Panc1 (cell line): ENCODE measurements at regions not wholly inside any gene's neighbourhood (a gene's known extent, or its start where the extent isn't known, plus 50 kb on each side); places are given as distances from the start of the nearest gene placed in this dataset.

ENCODE experiments used
- ATAC-seq: fragments of 200-7000 bp; cut with Tn5 transposase; 2 replicates; pipeline ENCODE4 v1.9.1; 2020; ENCODE audit warnings: mild to moderate bottlenecking, moderate library complexity
- BruUV-seq: library from RNA; stranded (reverse); fragments of 400-500 nt; replicated peaks from 2 replicates; lab custom pipeline; 2021; lab: Mats Ljungman, UMichigan
- CTCF ChIA-PET: fragments of 300-600 bp; sonication (Branson Sonifier 250); formaldehyde crosslinking; loops from one replicate; lab custom pipeline; 2022; ENCODE audit warnings: antibody characterized with exemption; lab: Charles Lee
- POLR2A ChIA-PET: fragments of 300-600 bp; sonication (Branson Sonifier 250); formaldehyde crosslinking; loops from one replicate; lab custom pipeline; 2022; ENCODE audit warnings: antibody characterized with exemption; lab: Charles Lee
- DNase-seq: peaks from one replicate; pipeline ENCODE4 v3.0.0-alpha.2; 2010; ENCODE audit warnings: low read depth, low spot score
- H3K27ac ChIP-seq: 2 replicates; pipeline ENCODE4 v1.5.1; 2011; ENCODE audit warnings: mild to moderate bottlenecking, low read length, inconsistent platforms
- H3K27me3 ChIP-seq: fragments of 200-500 bp; sonication (Bioruptor generic); 2 replicates; pipeline ENCODE4 v1.6.0; 2014; ENCODE audit warnings: low read length, inconsistent platforms; ENCODE audit not compliant: control insufficient read depth, insufficient read depth
- H3K36me3 ChIP-seq: fragments of 200-500 bp; sonication (Bioruptor generic); 2 replicates; pipeline ENCODE4 v1.5.1; 2014; ENCODE audit warnings: inconsistent platforms, mild to moderate bottlenecking, low read length, moderate library complexity; ENCODE audit not compliant: control insufficient read depth, insufficient read depth
- H3K4me1 ChIP-seq: 2 replicates; pipeline ENCODE4 v1.5.1; 2011; ENCODE audit warnings: inconsistent platforms, mild to moderate bottlenecking, low read length, moderate library complexity; ENCODE audit not compliant: control insufficient read depth, insufficient read depth
- H3K4me3 ChIP-seq, 2 experiments: 2 replicates each; pipeline ENCODE4 v1.5.1; 2011 to 2012; ENCODE audit warnings: low read depth in 2 of 2, low read length in 2 of 2, mild to moderate bottlenecking in 2 of 2, inconsistent platforms in 1 of 2, moderate library complexity in 1 of 2
- H3K9me3 ChIP-seq: fragments of 200-500 bp; sonication (Bioruptor generic); 2 replicates; pipeline ENCODE4 v1.5.1; 2014; ENCODE audit warnings: low read depth, mild to moderate bottlenecking, inconsistent platforms, low read length, moderate library complexity; ENCODE audit not compliant: control insufficient read depth, insufficient read depth
- CTCF ChIP-seq: fragments of 450-650 bp; IDR thresholded peaks from 2 replicates; pipeline ENCODE4 v1.5.1; 2017; ENCODE audit warnings: mild to moderate bottlenecking
- POLR2AphosphoS5 ChIP-seq: IDR thresholded peaks from 2 replicates; pipeline ENCODE4 v1.6.1; 2012; ENCODE audit warnings: mild to moderate bottlenecking, low read depth, low read length, moderate library complexity
- SIN3A ChIP-seq: IDR thresholded peaks from 2 replicates; pipeline ENCODE4 v1.6.1; 2012; ENCODE audit warnings: low read depth, mild to moderate bottlenecking, low read length, moderate library complexity, borderline replicate concordance; ENCODE audit not compliant: insufficient read depth
- TCF7L2 ChIP-seq: IDR thresholded peaks from 2 replicates; pipeline ENCODE4 v1.6.1; 2011; ENCODE audit warnings: mild to moderate bottlenecking, low read depth, low read length, inconsistent platforms
- in situ Hi-C: cut with HindIII; loops from 2 replicates; pipeline ENCODE4 v1.10.0; 2016; ENCODE audit warnings: low sequenced_read_pairs, low pct_unique_long_range_greater_than_20kb
- intact Hi-C: fragments of 100-400 bp; cut with micrococcal nuclease; formaldehyde crosslinking; loops from one replicate; pipeline ENCODE4 v1.10.0; 2022; ENCODE audit not compliant: unreplicated experiment
- TF ChIP-seq, protein P1 (sequence below), 2 experiments: IDR thresholded peaks; 2 replicates each; pipeline ENCODE4 v1.6.1; 2011 to 2012; ENCODE audit warnings: low read depth in 2 of 2, control low read depth in 1 of 2, low read length in 1 of 2, mild to moderate bottlenecking in 1 of 2, moderate library complexity in 1 of 2; ENCODE audit not compliant: insufficient read depth in 1 of 2

DNA sequence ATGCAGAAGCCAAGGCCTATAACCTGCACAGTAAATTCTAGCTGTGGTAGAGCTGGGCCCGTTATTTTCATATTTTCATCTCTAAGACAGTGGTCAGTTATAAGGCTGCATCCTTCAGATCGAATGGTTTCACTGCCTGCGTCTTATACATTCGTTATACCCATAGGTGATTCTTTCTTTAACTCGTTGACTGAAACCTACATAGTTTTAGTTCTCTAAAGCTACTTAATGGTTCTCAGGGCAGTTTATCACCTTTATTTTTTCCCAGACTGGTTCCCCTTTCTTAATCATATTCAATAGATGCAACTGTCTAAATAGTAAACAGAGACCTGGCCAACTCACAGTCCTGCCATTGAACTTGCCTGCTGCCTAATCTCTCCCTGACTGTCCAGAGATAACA is 615.3 kb upstream of the SLITRK1 start:
- no peak for ATAC-seq
- ChIA-PET CTCF (no interaction called here), POLR2A (no interaction called here)
- no peaks in the 10 kb centered on the region for H3K9me3 ChIP-seq
- no peaks in the 10 kb centered on the region for H3K4me1 ChIP-seq
- BruUV-seq = no TSS peak
- no peak overlapping the region for H3K4me3 ChIP-seq
- in situ Hi-C loops = no loop called here
- TF ChIP-seq CTCF (no peak), TCF7L2 (no peak), SIN3A (no peak), POLR2AphosphoS5 (no peak)
- no peak for DNase-seq
- H3K27me3 ChIP-seq = no peaks in the 10 kb centered on the region
- intact Hi-C loops = no loop called here
- no peak overlapping the region for H3K27ac ChIP-seq
- H3K36me3 ChIP-seq = no peaks in the 10 kb centered on the region

- intact Hi-C loops = no loop called here
- H3K4me3 ChIP-seq = no peak overlapping the region
- BruUV-seq = no TSS peak
- H3K27me3 ChIP-seq = no peaks in the 10 kb centered on the region
- H3K36me3 ChIP-seq = no peaks in the 10 kb centered on the region
- ATAC-seq = no peak
- in situ Hi-C loops = no loop called here
- no peak overlapping the region for H3K27ac ChIP-seq
- DNase-seq = no peak
- no peaks in the 10 kb centered on the region for H3K4me1 ChIP-seq
- H3K9me3 ChIP-seq = no peaks in the 10 kb centered on the region
- TF ChIP-seq CTCF (no peak), SIN3A (no peak), POLR2AphosphoS5 (no peak), TCF7L2 (no peak)
- TF ChIP-seq, protein P1, sequence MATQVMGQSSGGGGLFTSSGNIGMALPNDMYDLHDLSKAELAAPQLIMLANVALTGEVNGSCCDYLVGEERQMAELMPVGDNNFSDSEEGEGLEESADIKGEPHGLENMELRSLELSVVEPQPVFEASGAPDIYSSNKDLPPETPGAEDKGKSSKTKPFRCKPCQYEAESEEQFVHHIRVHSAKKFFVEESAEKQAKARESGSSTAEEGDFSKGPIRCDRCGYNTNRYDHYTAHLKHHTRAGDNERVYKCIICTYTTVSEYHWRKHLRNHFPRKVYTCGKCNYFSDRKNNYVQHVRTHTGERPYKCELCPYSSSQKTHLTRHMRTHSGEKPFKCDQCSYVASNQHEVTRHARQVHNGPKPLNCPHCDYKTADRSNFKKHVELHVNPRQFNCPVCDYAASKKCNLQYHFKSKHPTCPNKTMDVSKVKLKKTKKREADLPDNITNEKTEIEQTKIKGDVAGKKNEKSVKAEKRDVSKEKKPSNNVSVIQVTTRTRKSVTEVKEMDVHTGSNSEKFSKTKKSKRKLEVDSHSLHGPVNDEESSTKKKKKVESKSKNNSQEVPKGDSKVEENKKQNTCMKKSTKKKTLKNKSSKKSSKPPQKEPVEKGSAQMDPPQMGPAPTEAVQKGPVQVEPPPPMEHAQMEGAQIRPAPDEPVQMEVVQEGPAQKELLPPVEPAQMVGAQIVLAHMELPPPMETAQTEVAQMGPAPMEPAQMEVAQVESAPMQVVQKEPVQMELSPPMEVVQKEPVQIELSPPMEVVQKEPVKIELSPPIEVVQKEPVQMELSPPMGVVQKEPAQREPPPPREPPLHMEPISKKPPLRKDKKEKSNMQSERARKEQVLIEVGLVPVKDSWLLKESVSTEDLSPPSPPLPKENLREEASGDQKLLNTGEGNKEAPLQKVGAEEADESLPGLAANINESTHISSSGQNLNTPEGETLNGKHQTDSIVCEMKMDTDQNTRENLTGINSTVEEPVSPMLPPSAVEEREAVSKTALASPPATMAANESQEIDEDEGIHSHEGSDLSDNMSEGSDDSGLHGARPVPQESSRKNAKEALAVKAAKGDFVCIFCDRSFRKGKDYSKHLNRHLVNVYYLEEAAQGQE (IDR thresholded peaks at IDR 0.05; ENCODE audit: insufficient read depth in 1 of 2, low read depth in 2 of 2, low read length in 1 of 2) = no peak
- POLR2A ChIA-PET = no interaction called here
- CTCF ChIA-PET = no interaction called here
Measured at GRCh38 chr13:84491952-84492351, 609.7 kb upstream of the SLITRK1 start.
